DOHH2 (cell line): ENCODE measurements at regions not wholly inside any gene's neighbourhood (a gene's known extent, or its start where the extent isn't known, plus 50 kb on each side); places are given as distances from the start of the nearest gene placed in this dataset.
"Not testable (repeated sequence)": the region's sequence is repeated elsewhere in the genome, so short reads cannot be mapped to it uniquely, and the experiment has no call there.

Experiments
- H3F3A ChIP-seq: fragments of 200-600 bp; sonication (generic), shearing (Covaris generic); 2 replicates; pipeline ENCODE4 v1.6.0; 2016; ENCODE audit warnings: antibody characterized with exemption, mild to moderate bottlenecking; ENCODE audit not compliant: control insufficient read depth, insufficient read depth
- H3K27ac ChIP-seq: fragments of 200-600 bp; sonication (generic); 2 replicates; pipeline ENCODE4 v1.5.1; 2014; ENCODE audit warnings: low read depth, mild to moderate bottlenecking, low read length, moderate library complexity
- H3K27me3 ChIP-seq: fragments of 200-600 bp; sonication (generic); 2 replicates; pipeline ENCODE4 v1.6.1; 2014; ENCODE audit warnings: mild to moderate bottlenecking, low read length, mixed read lengths; ENCODE audit not compliant: control insufficient read depth
- H3K36me3 ChIP-seq: fragments of 200-600 bp; sonication (generic); 2 replicates; pipeline ENCODE4 v1.6.1; 2014; ENCODE audit warnings: mild to moderate bottlenecking, low read length, moderate library complexity, mixed read lengths; ENCODE audit not compliant: control insufficient read depth
- H3K4me1 ChIP-seq: fragments of 200-600 bp; sonication (generic); 2 replicates; pipeline ENCODE4 v1.6.1; 2014; ENCODE audit warnings: mild to moderate bottlenecking, low read length, mixed read lengths; ENCODE audit not compliant: control insufficient read depth
- H3K4me2 ChIP-seq: fragments of 200-600 bp; sonication (generic); 2 replicates; pipeline ENCODE4 v1.6.0; 2014; ENCODE audit warnings: mild to moderate bottlenecking, low read length, moderate library complexity
- H3K4me3 ChIP-seq: fragments of 200-600 bp; sonication (generic); 2 replicates; pipeline ENCODE4 v1.5.1; 2014; ENCODE audit warnings: mild to moderate bottlenecking, low read length, mixed read lengths
- H3K79me2 ChIP-seq: fragments of 200-600 bp; sonication (generic); 2 replicates; pipeline ENCODE4 v1.6.1; 2014; ENCODE audit warnings: mild to moderate bottlenecking, low read length, mixed read lengths; ENCODE audit not compliant: control insufficient read depth
- H3K9me2 ChIP-seq: fragments of 200-600 bp; sonication (generic); replicated peaks from 2 replicates; pipeline ENCODE4 v1.6.1; 2014; ENCODE audit warnings: mild to moderate bottlenecking, low read length, mixed read lengths; ENCODE audit not compliant: control insufficient read depth
- H3K9me3 ChIP-seq: fragments of 200-600 bp; sonication (generic); 2 replicates; pipeline ENCODE4 v1.6.1; 2014; ENCODE audit warnings: antibody characterized with exemption, low read length, mixed read lengths; ENCODE audit not compliant: control insufficient read depth, insufficient read depth
- H4K20me1 ChIP-seq: fragments of 200-600 bp; sonication (generic); 2 replicates; pipeline ENCODE4 v1.6.0; 2014; ENCODE audit warnings: low read depth, mild to moderate bottlenecking, antibody characterized with exemption, low read length, moderate library complexity; ENCODE audit not compliant: control insufficient read depth, insufficient read depth
- EZH2phosphoT487 ChIP-seq: fragments of 200-600 bp; sonication (generic); IDR thresholded peaks from 2 replicates; pipeline ENCODE4 v1.6.1; 2017; ENCODE audit warnings: borderline replicate concordance, mild to moderate bottlenecking, antibody characterized with exemption, low read length, moderate library complexity, mixed read lengths
- TF ChIP-seq, protein P1 (sequence below): fragments of 200-600 bp; sonication (generic); IDR thresholded peaks from one replicate; pipeline ENCODE4 v1.5.1; 2014; ENCODE audit warnings: antibody characterized with exemption, mild to moderate bottlenecking, low read depth, low read length; ENCODE audit not compliant: poor library complexity, severe bottlenecking

DNA sequence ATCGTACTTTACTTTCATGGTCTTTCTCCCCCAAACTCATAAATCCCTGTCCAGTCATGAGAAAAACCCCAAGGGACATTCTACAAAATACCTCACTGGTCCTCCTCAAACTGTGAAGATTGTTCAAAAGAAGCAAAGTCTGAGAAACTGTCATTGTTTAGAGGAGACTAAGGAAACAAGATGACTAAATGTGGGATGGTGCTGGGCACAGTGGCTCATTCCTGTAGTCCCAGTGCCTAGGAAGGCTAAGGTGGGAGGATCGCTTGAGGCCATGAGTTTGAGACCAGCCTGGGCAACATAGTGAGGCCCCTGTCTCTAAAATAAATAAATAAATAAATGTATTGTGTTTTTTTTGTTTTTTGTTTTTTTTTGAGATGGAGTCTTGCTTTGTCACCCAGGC lies 74.2 kb upstream of the SCAF11 start:
- TF ChIP-seq, protein P1, sequence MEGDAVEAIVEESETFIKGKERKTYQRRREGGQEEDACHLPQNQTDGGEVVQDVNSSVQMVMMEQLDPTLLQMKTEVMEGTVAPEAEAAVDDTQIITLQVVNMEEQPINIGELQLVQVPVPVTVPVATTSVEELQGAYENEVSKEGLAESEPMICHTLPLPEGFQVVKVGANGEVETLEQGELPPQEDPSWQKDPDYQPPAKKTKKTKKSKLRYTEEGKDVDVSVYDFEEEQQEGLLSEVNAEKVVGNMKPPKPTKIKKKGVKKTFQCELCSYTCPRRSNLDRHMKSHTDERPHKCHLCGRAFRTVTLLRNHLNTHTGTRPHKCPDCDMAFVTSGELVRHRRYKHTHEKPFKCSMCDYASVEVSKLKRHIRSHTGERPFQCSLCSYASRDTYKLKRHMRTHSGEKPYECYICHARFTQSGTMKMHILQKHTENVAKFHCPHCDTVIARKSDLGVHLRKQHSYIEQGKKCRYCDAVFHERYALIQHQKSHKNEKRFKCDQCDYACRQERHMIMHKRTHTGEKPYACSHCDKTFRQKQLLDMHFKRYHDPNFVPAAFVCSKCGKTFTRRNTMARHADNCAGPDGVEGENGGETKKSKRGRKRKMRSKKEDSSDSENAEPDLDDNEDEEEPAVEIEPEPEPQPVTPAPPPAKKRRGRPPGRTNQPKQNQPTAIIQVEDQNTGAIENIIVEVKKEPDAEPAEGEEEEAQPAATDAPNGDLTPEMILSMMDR, result no peak
- TF ChIP-seq EZH2phosphoT487, result no peak
- H3K27ac ChIP-seq, result no peak overlapping the region
- H3K27me3 ChIP-seq, result no peaks in the 10 kb centered on the region
- H4K20me1 ChIP-seq, result no peaks in the 10 kb centered on the region
- H3K36me3 ChIP-seq, result no peaks in the 10 kb centered on the region
- no peaks in the 10 kb centered on the region for H3F3A ChIP-seq
- H3K79me2 ChIP-seq, result no peaks in the 10 kb centered on the region
- peaks cover 7% of the 10 kb centered on the region for H3K4me1 ChIP-seq
- H3K4me2 ChIP-seq, result no peak overlapping the region
- H3K4me3 ChIP-seq, result no peak overlapping the region
- H3K9me2 ChIP-seq, result no peaks in the 10 kb centered on the region
- H3K9me3 ChIP-seq, result no peaks in the 10 kb centered on the region

GRCh38 chr12:46058697-46059096 lies 68.3 kb upstream of the SCAF11 start:
- not testable (repeated sequence) for H3K4me3 ChIP-seq, H3K4me2 ChIP-seq, H3K36me3 ChIP-seq, H3F3A ChIP-seq, H3K27ac ChIP-seq, H4K20me1 ChIP-seq, H3K27me3 ChIP-seq, H3K9me2 ChIP-seq, H3K4me1 ChIP-seq, H3K9me3 ChIP-seq, H3K79me2 ChIP-seq

DNA sequence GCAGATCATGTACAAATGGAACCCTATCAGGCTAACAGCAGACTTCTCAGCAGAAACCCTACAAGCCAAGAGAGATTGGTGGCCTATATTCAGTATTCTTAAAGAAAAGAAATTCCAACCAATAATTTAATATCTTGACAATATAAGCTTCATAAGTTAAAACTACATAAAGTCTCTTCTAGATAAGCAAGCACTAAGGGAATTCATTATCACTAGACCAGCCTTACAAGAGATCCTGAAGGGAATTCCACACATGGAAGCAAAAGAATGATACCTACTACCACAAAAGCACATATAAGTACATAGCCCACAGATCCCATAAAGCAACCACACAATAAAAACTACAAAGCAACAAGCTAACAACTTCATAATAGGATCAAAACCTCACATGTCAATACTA lies 60.4 kb upstream of the SCAF11 start:
- H4K20me1 ChIP-seq, result no peaks in the 10 kb centered on the region
- no peaks in the 10 kb centered on the region for H3K79me2 ChIP-seq
- no peaks in the 10 kb centered on the region for H3K4me1 ChIP-seq
- no peak for TF ChIP-seq EZH2phosphoT487
- TF ChIP-seq, protein P1, result no peak
- peaks cover 9% of the 10 kb centered on the region; the same call in 1 of the 2 replicates for H3K9me3 ChIP-seq
- no peaks in the 10 kb centered on the region for H3K27me3 ChIP-seq
- no peak overlapping the region for H3K27ac ChIP-seq
- no peaks in the 10 kb centered on the region for H3K36me3 ChIP-seq
- H3F3A ChIP-seq, result no peaks in the 10 kb centered on the region; the same call in 1 of the 2 replicates
- H3K4me3 ChIP-seq, result no peak overlapping the region
- H3K9me2 ChIP-seq, result no peaks in the 10 kb centered on the region
- no peak overlapping the region for H3K4me2 ChIP-seq

DNA sequence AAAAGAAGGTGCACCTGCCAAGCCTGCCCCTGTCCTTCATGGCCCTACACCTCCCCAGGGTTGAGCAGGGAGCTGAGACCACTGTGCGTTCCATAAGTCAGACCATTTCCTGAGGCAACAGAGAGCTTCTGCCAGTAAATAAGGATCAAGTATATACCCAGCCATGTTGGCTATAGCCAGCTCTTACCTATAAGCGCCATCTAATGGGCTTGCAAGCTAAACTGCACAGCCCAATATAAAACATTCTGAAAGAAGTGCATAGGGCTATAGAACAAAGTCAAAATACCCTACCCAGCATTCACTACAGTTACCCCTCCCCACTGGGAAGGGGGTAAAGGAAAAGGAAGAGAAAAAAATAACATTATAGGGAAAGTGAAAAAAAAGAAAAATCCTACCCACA lies 59.3 kb upstream of the SCAF11 start:
- H4K20me1 ChIP-seq, result no peaks in the 10 kb centered on the region
- H3K9me2 ChIP-seq, result no peaks in the 10 kb centered on the region
- no peaks in the 10 kb centered on the region for H3K36me3 ChIP-seq
- no peaks in the 10 kb centered on the region for H3K79me2 ChIP-seq
- H3F3A ChIP-seq, result no peaks in the 10 kb centered on the region; the same call in 1 of the 2 replicates
- no peak overlapping the region for H3K4me3 ChIP-seq
- H3K27ac ChIP-seq, result no peak overlapping the region
- no peak overlapping the region for H3K4me2 ChIP-seq
- TF ChIP-seq EZH2phosphoT487, result no peak
- TF ChIP-seq, protein P1, result no peak
- no peaks in the 10 kb centered on the region for H3K4me1 ChIP-seq
- no peaks in the 10 kb centered on the region for H3K27me3 ChIP-seq
- H3K9me3 ChIP-seq, result peaks cover 10% of the 10 kb centered on the region; the same call in 1 of the 2 replicates
